PFSK-1 (cell line): ENCODE measurements at regions not wholly inside any gene's neighbourhood (a gene's known extent, or its start where the extent isn't known, plus 50 kb on each side); places are given as distances from the start of the nearest gene placed in this dataset.

ENCODE experiments used
- POLR2AphosphoS5 ChIP-seq: IDR thresholded peaks from 2 replicates; pipeline ENCODE4 v1.6.1; 2012; ENCODE audit warnings: low read depth, mild to moderate bottlenecking, control low read depth, low read length, moderate library complexity
- REST ChIP-seq, 2 experiments: IDR thresholded peaks; 2 replicates each; pipeline versions ENCODE4 v1.6.1 to v1.8.0; 2011 to 2012; ENCODE audit warnings: low read depth in 2 of 2, low read length in 2 of 2, control low read depth in 1 of 2, inconsistent platforms in 1 of 2, mild to moderate bottlenecking in 1 of 2, moderate library complexity in 1 of 2; ENCODE audit not compliant: insufficient read depth in 1 of 2

- TF ChIP-seq REST (IDR thresholded peaks at IDR 0.05; ENCODE audit: insufficient read depth in 1 of 2, low read depth in 2 of 2, low read length in 2 of 2) (no peak), POLR2AphosphoS5 (no peak)
These were observed 173.1 kb downstream of the MFSD1 start for GRCh38 chr3:158974904-158975303.
